GM12878 (cell line): ENCODE measurements at regions not wholly inside any gene's neighbourhood (a gene's known extent, or its start where the extent isn't known, plus 50 kb on each side); places are given as distances from the start of the nearest gene placed in this dataset.

Experiments used
- ATAC-seq: fragments of 200-7000 bp; cut with Tn5 transposase; 3 replicates; pipeline ENCODE4 v1.9.1; 2020; ENCODE audit warnings: mild to moderate bottlenecking, moderate library complexity
- BruUV-seq: library from RNA; stranded (reverse); fragments of 400-500 nt; replicated peaks from 2 replicates; lab custom pipeline; 2021; lab: Mats Ljungman, UMichigan
- CTCF ChIA-PET: fragments of 300-600 bp; sonication (Branson Sonifier 250); formaldehyde crosslinking; extraction: SDS; loops from one replicate; lab custom pipeline; 2021; ENCODE audit warnings: inconsistent platforms; lab: Yijun Ruan, JAX
- POLR2A ChIA-PET: fragments of 350-600 bp; formaldehyde crosslinking; extraction: SDS; loops from one replicate; lab custom pipeline; 2021; ENCODE audit warnings: inconsistent platforms; lab: Charles Lee
- RAD21 ChIA-PET: fragments of 300-600 bp; sonication (Branson Sonifier 250); formaldehyde crosslinking; loops from one replicate; lab custom pipeline; 2023; ENCODE audit warnings: antibody characterized with exemption; ENCODE audit not compliant: unreplicated experiment; lab: Charles Lee
- SMC1A ChIA-PET: fragments of 300-600 bp; sonication (Branson Sonifier 250); formaldehyde crosslinking; loops from one replicate; lab custom pipeline; 2023; ENCODE audit not compliant: unreplicated experiment, uncharacterized antibody; lab: Charles Lee
- DNase-seq: peaks from one replicate; pipeline ENCODE4 v3.0.0-alpha.2; 2011; ENCODE audit warnings: low read depth, low spot score
- FAIRE-seq: peaks from 3 replicates; lab custom pipeline; 2011; peaks lifted over from hg19 to GRCh38; lab: Jason Lieb, UNC
- H2AFZ ChIP-seq: 2 replicates; pipeline ENCODE4 v1.6.0; 2011; ENCODE audit warnings: low read depth, low read length, control low read depth; ENCODE audit not compliant: control insufficient read depth
- H3K27ac ChIP-seq: 2 replicates; pipeline ENCODE4 v1.5.1; 2011; ENCODE audit warnings: control low read depth; ENCODE audit not compliant: control insufficient read depth, insufficient read depth
- H3K27me3 ChIP-seq, 2 experiments: replicated peaks in 1 of 2; 2 replicates each; pipeline versions ENCODE4 v1.6.0 to v1.6.1; 2011; ENCODE audit warnings: low read length in 1 of 2; ENCODE audit not compliant: control insufficient read depth in 2 of 2, insufficient read depth in 2 of 2
- H3K36me3 ChIP-seq, 2 experiments: 2 replicates each; pipeline ENCODE4 v1.5.1; 2011; ENCODE audit warnings: low read length in 1 of 2; ENCODE audit not compliant: control insufficient read depth in 2 of 2, insufficient read depth in 2 of 2
- H3K4me1 ChIP-seq: 2 replicates; pipeline ENCODE4 v1.6.1; 2011; ENCODE audit warnings: mild to moderate bottlenecking, low read length, moderate library complexity, mixed read lengths; ENCODE audit not compliant: control insufficient read depth, insufficient read depth
- H3K4me2 ChIP-seq: 2 replicates; pipeline ENCODE4 v1.6.0; 2011; ENCODE audit warnings: control low read depth; ENCODE audit not compliant: control insufficient read depth, insufficient read depth
- H3K4me3 ChIP-seq: fragments of 200-600 bp; sonication (generic); 2 replicates; pipeline ENCODE4 v1.5.1; 2016
- H3K79me2 ChIP-seq: 2 replicates; pipeline ENCODE4 v1.6.0; 2011; ENCODE audit warnings: low read length; ENCODE audit not compliant: control insufficient read depth, insufficient read depth
- H3K9ac ChIP-seq: 2 replicates; pipeline ENCODE4 v1.8.0; 2011; ENCODE audit warnings: low read length, control low read depth, mixed read lengths; ENCODE audit not compliant: control insufficient read depth, insufficient read depth
- H3K9me3 ChIP-seq: replicated peaks from 3 replicates; pipeline ENCODE4 v1.5.1; 2011; ENCODE audit warnings: mild to moderate bottlenecking, low read length; ENCODE audit not compliant: control insufficient read depth, insufficient read depth
- H4K20me1 ChIP-seq: 2 replicates; pipeline ENCODE4 v1.6.0; 2011; ENCODE audit not compliant: control insufficient read depth, insufficient read depth
- CTCF ChIP-seq, 3 experiments: IDR thresholded peaks in 2 of 3; conservative IDR thresholded peaks in 1 of 3; 2 replicates each; pipeline ENCODE4 v1.5.1; 2011; ENCODE audit warnings: low read depth in 3 of 3, low read length in 3 of 3, mild to moderate bottlenecking in 3 of 3, control low read depth in 2 of 3, moderate library complexity in 2 of 3, inconsistent platforms in 1 of 3, mixed read lengths in 1 of 3; ENCODE audit not compliant: control insufficient read depth in 2 of 3, insufficient read depth in 1 of 3; ENCODE audit errors: extremely low read depth in 1 of 3
- ELK1 ChIP-seq: IDR thresholded peaks from 2 replicates; pipeline ENCODE4 v1.6.1; 2012; ENCODE audit warnings: low read depth, low read length, improper control_type of control experiment
- SIX5 ChIP-seq: IDR thresholded peaks from 2 replicates; pipeline ENCODE4 v1.6.1; 2011; ENCODE audit warnings: mild to moderate bottlenecking, low read depth, low read length, moderate library complexity; ENCODE audit not compliant: severe bottlenecking
- SP1 ChIP-seq: IDR thresholded peaks from one replicate; pipeline ENCODE4 v1.6.1; 2011; ENCODE audit warnings: low read depth, low read length
- TARDBP ChIP-seq: IDR thresholded peaks from 2 replicates; pipeline ENCODE4 v1.6.1; 2016; ENCODE audit warnings: borderline replicate concordance
- TCF7 ChIP-seq: IDR thresholded peaks from 2 replicates; pipeline ENCODE4 v1.6.1; 2014; ENCODE audit warnings: antibody characterized with exemption, borderline replicate concordance
- WGBS: methylation state at CpG from one replicate; pipeline ENCODE4 v1.1.6; 2016; ENCODE audit warnings: low lambda C conversion rate; ENCODE audit not compliant: insufficient replicate concordance, insufficient coverage; ENCODE audit errors: missing lambda C conversion rate; 5-methylcytosine and 5-hydroxymethylcytosine counted together
- in situ Hi-C: fragments of 300-500 bp; cut with MboI; formaldehyde crosslinking; loops from 9 replicates; pipeline ENCODE4 v1.14.3; 2018; ENCODE audit warnings: mixed read lengths
- intact Hi-C: fragments of 100-400 bp; cut with micrococcal nuclease; formaldehyde crosslinking; loops from one replicate; pipeline ENCODE4 v1.14.2; 2022; ENCODE audit not compliant: unreplicated experiment

DNA sequence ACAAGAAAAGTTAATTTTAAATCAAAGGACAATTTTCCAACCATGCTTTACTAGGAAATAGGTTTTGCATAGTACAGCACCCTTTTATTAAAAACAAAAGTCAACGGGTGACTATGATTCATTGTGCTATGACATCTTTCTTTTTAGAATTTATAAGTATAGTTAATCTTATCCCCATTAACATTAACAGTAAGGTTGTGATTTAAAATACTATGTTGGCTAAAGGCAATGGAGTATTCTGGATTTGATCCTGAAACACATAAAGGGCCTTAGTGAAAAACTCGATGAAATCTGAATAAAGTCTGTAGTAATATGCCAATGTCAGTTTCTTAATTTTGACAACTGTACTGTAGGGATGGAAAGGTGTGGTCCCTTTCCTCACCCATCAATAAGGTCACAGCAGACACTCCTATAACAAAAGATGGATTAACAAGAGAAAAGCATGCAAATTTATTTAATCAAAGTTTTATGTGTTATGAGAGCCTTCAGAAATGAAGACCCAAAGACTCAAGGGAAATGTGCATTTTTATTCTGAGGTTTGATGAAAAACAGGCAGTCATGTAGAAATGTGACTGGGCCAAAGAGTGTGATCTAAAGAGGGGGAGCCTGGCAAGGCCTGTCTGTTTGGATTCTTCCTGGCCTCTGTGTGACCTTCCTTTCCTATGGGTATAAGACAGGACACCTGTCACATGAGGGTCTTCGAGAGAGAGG, 731.4 kb downstream of the TSN start:
- Histone ChIP-seq H3K4me1 (no peaks in the 10 kb centered on the region), H3K36me3 (no peaks in the 10 kb centered on the region), H3K27me3 (no peaks in the 10 kb centered on the region), H3K9me3 (no peaks in the 10 kb centered on the region), H3K79me2 (no peaks in the 10 kb centered on the region), H3K4me2 (no peak overlapping the region), H4K20me1 (no peaks in the 10 kb centered on the region), H3K27ac (no peak overlapping the region), H3K4me3 (no peak overlapping the region), H2AFZ (no peak overlapping the region), H3K9ac (no peak overlapping the region)
- DNase-seq: no peak
- intact Hi-C loops (no loop called here), in situ Hi-C loops (no loop called here)
- no TSS peak for BruUV-seq
- no peak for FAIRE-seq
- no peak for ATAC-seq
- POLR2A ChIA-PET: no interaction called here
- CTCF ChIA-PET: interaction anchor here (1.2 kb wide), 1 partner anchor 39 kb away, joined by 3 read pairs; no protein-coding TSS in a partner anchor
- TF ChIP-seq TARDBP: no peak
- TF ChIP-seq SIX5: no peak
- no peak for TF ChIP-seq ELK1
- no peak for TF ChIP-seq TCF7
- TF ChIP-seq SP1: no peak
- TF ChIP-seq CTCF (IDR thresholded peaks at IDR 0.05 in 2 of 3, conservative IDR thresholded peaks at IDR 0.05 in 1 of 3; ENCODE audit: control insufficient read depth in 2 of 3, extremely low read depth in 1 of 3, insufficient read depth in 1 of 3, low read depth in 3 of 3, low read length in 3 of 3): no peak
- WGBS: 8% methylated on average over 3 of the region's 3 CpGs
- RAD21 ChIA-PET: interaction anchor here (0.6 kb wide), 1 partner anchor 54 kb away, joined by 3 read pairs; no protein-coding TSS in a partner anchor
- SMC1A ChIA-PET: interaction anchor here (1.3 kb wide), 1 partner anchor 21 kb away, joined by 3 read pairs; no protein-coding TSS in a partner anchor
